HFFc6 (cell line): ENCODE measurements at regions not wholly inside any gene's neighbourhood (a gene's known extent, or its start where the extent isn't known, plus 50 kb on each side); places are given as distances from the start of the nearest gene placed in this dataset.

Experiments
- DNase-seq: peaks from one replicate; pipeline ENCODE4 v3.0.0-alpha.2; 2018
- H3K27ac Mint-ChIP-seq: 2 replicates; pipeline ENCODE4 v1.8.0; 2020; ENCODE audit warnings: mild to moderate bottlenecking, mixed read lengths
- H3K27me3 Mint-ChIP-seq: 2 replicates; pipeline ENCODE4 v1.8.0; 2021; ENCODE audit warnings: mild to moderate bottlenecking, moderate library complexity, mixed read lengths; ENCODE audit not compliant: insufficient read depth
- H3K36me3 Mint-ChIP-seq: 2 replicates; pipeline ENCODE4 v1.8.0; 2021; ENCODE audit warnings: low read depth, mixed read lengths
- H3K4me1 Mint-ChIP-seq: 2 replicates; pipeline ENCODE4 v1.8.0; 2020; ENCODE audit warnings: low read depth, mixed read lengths
- H3K4me3 Mint-ChIP-seq: 2 replicates; pipeline ENCODE4 v1.8.0; 2020; ENCODE audit warnings: mild to moderate bottlenecking, moderate library complexity, mixed read lengths
- H3K9me3 Mint-ChIP-seq: 2 replicates; pipeline ENCODE4 v1.8.0; 2020; ENCODE audit warnings: mild to moderate bottlenecking, mixed read lengths
- TF ChIP-seq, protein P1 (sequence below): fragments of 200-600 bp; sonication (generic); IDR thresholded peaks from 2 replicates; pipeline ENCODE4 v1.5.0; 2021; ENCODE audit warnings: antibody characterized with exemption, mild to moderate bottlenecking

DNA sequence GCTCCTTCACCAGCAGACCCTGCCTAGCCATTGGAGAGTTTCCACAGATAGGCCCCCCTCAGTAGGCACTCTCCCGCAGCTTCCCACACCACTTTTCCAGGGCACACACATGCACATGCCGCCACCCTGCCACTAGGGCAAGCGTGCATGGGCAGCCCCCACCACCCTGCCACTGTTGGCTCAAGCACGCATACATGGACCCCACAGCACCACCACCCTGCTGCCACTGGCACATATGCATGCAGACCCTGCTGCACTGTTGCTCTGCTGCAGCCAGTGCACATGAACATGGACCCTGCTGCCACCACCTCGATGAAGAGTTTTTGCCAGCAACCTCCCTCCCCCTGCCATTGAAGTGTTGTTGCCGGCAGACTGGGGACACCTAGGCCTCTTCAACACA is 154.9 kb downstream of the FTCDNL1 start:
- Mint-ChIP-seq H3K4me3 (no peak overlapping the region), H3K36me3 (0 out of 2 replicates have a peak, but pooled peaks cover 4% of the 10 kb centered on the region), H3K27me3 (no peaks in the 10 kb centered on the region; the same call in none of the 2 replicates), H3K27ac (no peak overlapping the region), H3K9me3 (peaks cover 37% of the 10 kb centered on the region), H3K4me1 (no peaks in the 10 kb centered on the region)
- TF ChIP-seq, protein P1, sequence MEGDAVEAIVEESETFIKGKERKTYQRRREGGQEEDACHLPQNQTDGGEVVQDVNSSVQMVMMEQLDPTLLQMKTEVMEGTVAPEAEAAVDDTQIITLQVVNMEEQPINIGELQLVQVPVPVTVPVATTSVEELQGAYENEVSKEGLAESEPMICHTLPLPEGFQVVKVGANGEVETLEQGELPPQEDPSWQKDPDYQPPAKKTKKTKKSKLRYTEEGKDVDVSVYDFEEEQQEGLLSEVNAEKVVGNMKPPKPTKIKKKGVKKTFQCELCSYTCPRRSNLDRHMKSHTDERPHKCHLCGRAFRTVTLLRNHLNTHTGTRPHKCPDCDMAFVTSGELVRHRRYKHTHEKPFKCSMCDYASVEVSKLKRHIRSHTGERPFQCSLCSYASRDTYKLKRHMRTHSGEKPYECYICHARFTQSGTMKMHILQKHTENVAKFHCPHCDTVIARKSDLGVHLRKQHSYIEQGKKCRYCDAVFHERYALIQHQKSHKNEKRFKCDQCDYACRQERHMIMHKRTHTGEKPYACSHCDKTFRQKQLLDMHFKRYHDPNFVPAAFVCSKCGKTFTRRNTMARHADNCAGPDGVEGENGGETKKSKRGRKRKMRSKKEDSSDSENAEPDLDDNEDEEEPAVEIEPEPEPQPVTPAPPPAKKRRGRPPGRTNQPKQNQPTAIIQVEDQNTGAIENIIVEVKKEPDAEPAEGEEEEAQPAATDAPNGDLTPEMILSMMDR = no peak
- DNase-seq = no peak

DNA sequence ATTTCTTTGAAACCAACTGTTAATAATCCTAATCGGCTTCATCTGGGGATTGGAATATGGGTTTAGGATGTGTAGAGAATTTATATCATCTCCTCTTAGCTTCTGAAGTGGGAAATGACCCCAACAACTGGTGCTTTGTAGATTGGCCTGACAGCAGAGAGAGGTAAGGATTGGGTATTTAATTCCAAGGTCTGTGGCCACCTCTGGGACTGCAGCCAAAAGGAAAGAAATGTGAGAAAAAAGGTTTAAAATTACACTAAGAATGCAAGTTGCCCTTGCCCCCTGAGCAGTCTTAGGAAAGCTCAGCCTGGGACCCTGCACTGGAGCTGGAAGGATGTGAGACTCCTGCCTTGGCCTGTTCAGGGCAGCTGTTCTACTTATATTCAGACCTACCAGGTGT is 157.1 kb downstream of the FTCDNL1 start:
- no peak overlapping the region for H3K4me3 Mint-ChIP-seq
- no peaks in the 10 kb centered on the region for H3K4me1 Mint-ChIP-seq
- H3K36me3 Mint-ChIP-seq = 0 out of 2 replicates have a peak, but pooled peaks cover 4% of the 10 kb centered on the region
- H3K9me3 Mint-ChIP-seq = peaks cover 33% of the 10 kb centered on the region
- H3K27me3 Mint-ChIP-seq = no peaks in the 10 kb centered on the region; the same call in none of the 2 replicates
- no peak for DNase-seq
- TF ChIP-seq, protein P1 = no peak
- no peak overlapping the region for H3K27ac Mint-ChIP-seq

DNA sequence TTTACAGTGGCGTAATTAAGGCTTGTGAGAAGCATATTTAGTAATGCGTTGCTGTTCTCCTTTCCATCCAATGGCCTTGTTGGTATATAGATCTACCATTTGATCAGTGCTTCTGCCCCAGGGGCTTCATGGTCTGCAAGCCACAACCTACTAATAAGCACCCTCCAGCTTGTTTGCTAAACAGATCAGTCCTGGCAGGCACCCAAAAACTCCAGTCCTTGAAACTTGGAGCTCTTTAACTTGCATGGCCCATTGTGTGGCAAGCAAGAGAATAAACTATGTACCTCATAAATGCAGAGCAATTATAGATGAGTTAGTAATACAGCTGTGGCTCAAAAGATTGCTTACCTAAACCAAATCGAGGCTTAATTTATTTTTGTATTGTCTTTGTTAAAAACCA is 158.5 kb downstream of the FTCDNL1 start:
- no peaks in the 10 kb centered on the region; the same call in 1 of the 2 replicates for H3K27me3 Mint-ChIP-seq
- no peak overlapping the region for H3K4me3 Mint-ChIP-seq
- H3K4me1 Mint-ChIP-seq = no peaks in the 10 kb centered on the region
- no peak overlapping the region for H3K27ac Mint-ChIP-seq
- TF ChIP-seq, protein P1 = no peak
- no peak for DNase-seq
- H3K36me3 Mint-ChIP-seq = 0 out of 2 replicates have a peak, but pooled peaks cover 4% of the 10 kb centered on the region
- H3K9me3 Mint-ChIP-seq = peaks cover 22% of the 10 kb centered on the region

DNA sequence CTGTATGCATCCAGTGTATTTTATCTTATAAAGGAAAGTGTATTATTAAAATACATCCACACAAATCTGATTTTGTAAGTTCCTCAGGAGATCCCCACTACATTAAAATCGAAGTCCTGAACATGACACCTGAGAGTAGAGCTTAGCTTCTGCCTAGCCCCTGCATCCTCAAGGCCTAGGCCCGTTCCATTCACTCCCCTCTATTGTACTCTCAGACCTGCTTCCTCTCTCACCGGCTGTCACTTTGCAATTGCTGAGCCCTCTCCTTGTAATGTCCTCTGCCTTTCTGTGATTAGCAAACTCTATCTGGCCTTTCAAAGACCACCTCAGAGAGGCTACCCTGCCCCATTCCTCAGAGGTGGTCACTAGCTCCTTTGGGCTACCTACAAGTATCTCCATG is 160.8 kb downstream of the FTCDNL1 start:
- no peaks in the 10 kb centered on the region for H3K36me3 Mint-ChIP-seq
- TF ChIP-seq, protein P1 = no peak
- H3K27me3 Mint-ChIP-seq = no peaks in the 10 kb centered on the region
- no peak for DNase-seq
- no peak overlapping the region for H3K27ac Mint-ChIP-seq
- H3K9me3 Mint-ChIP-seq = peaks cover 5% of the 10 kb centered on the region
- no peak overlapping the region for H3K4me3 Mint-ChIP-seq
- no peaks in the 10 kb centered on the region for H3K4me1 Mint-ChIP-seq

DNA sequence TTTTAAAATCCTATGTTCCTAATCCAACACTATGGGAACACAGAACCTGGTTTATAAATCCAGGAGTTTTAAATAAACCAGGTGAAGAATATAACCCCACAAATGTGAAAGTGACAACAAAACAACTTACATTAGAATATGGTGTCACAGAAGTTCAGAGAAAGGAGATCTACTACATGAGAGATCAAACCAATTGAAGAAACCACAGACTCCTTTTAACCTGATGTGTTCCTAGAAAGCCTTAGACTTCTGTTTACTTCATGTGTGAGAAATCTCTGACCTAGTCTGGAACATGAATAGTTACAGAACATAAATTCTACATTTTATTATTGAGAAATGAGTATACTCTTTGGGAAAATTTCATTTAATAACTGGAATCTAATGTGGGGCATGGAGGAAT is 165.3 kb downstream of the FTCDNL1 start:
- no peak overlapping the region for H3K4me3 Mint-ChIP-seq
- H3K27me3 Mint-ChIP-seq = no peaks in the 10 kb centered on the region; the same call in 1 of the 2 replicates
- no peaks in the 10 kb centered on the region for H3K36me3 Mint-ChIP-seq
- H3K27ac Mint-ChIP-seq = no peak overlapping the region
- TF ChIP-seq, protein P1 = no peak
- H3K4me1 Mint-ChIP-seq = no peaks in the 10 kb centered on the region
- peaks cover 28% of the 10 kb centered on the region for H3K9me3 Mint-ChIP-seq
- no peak for DNase-seq

DNA sequence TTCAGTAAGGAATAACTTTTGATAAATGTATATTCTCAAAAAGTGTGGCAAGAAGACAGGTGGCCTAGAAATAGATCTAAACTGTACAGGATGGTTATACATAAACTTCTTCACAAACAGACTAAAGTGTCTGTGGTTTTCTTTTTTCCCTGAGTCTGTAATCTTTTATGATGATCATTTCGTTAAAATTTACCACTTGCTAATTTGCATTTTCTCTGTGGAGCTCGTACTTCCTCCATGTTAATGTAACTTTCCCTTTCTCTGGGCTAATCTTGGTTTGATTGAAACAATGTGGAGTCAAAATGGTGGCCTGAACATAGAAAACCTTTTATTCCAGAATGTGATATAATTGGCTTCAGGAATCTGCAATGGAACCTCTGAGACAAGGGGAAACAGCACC is 166.2 kb downstream of the FTCDNL1 start:
- TF ChIP-seq, protein P1 = no peak
- H3K27ac Mint-ChIP-seq = no peak overlapping the region
- H3K27me3 Mint-ChIP-seq = no peaks in the 10 kb centered on the region; the same call in 1 of the 2 replicates
- DNase-seq = no peak
- H3K9me3 Mint-ChIP-seq = peaks cover 34% of the 10 kb centered on the region
- no peak overlapping the region for H3K4me3 Mint-ChIP-seq
- no peaks in the 10 kb centered on the region for H3K4me1 Mint-ChIP-seq
- no peaks in the 10 kb centered on the region for H3K36me3 Mint-ChIP-seq
